GM10266 (cell line): ENCODE measurements at regions not wholly inside any gene's neighbourhood (a gene's known extent, or its start where the extent isn't known, plus 50 kb on each side); places are given as distances from the start of the nearest gene placed in this dataset.

Experiments used
- DNase-seq: peaks from one replicate; pipeline ENCODE4 v3.0.0; 2012; ENCODE audit errors: extremely low spot score
- CTCF ChIP-seq: IDR thresholded peaks from 2 replicates; pipeline ENCODE4 v1.5.1; 2012; ENCODE audit warnings: mild to moderate bottlenecking, low read depth; ENCODE audit not compliant: control insufficient read depth, insufficient read depth; ENCODE audit errors: missing control alignments

- no peak for TF ChIP-seq CTCF
- DNase-seq: no peak
Measured at GRCh38 chr7:19239951-19240350, 94.7 kb upstream of the FERD3L start.

GRCh38 chr7:19235680-19236079 lies 90.5 kb upstream of the FERD3L start:
- no peak for DNase-seq
- no peak for TF ChIP-seq CTCF

GRCh38 chr7:19224951-19225350 lies 79.7 kb upstream of the FERD3L start:
- no peak for TF ChIP-seq CTCF
- DNase-seq: no peak

GRCh38 chr7:19215412-19215811 lies 70.2 kb upstream of the FERD3L start:
- no peak for DNase-seq
- no peak for TF ChIP-seq CTCF

- TF ChIP-seq CTCF: no peak
- no peak for DNase-seq
Measured at GRCh38 chr7:19213746-19214145, 68.5 kb upstream of the FERD3L start.

GRCh38 chr7:19210893-19211413 lies 65.7 kb upstream of the FERD3L start:
- no peak for DNase-seq
- no peak for TF ChIP-seq CTCF

- TF ChIP-seq CTCF: no peak
- no peak for DNase-seq
Measured at GRCh38 chr7:19209166-19209696, 64.0 kb upstream of the FERD3L start.
